ENCODE measurements at regions not wholly inside any gene's neighbourhood (a gene's known extent, or its start where the extent isn't known, plus 50 kb on each side); places are given as distances from the start of the nearest gene placed in this dataset.

- TF ChIP-seq CTCF (conservative IDR thresholded peaks at IDR 0.05) (no peak), ZFX (IDR thresholded peaks at IDR 0.05) (no peak)
Observed at GRCh38 chr3:88742674-88743507, 364.5 kb upstream of the EPHA3 start.

All from C4-2B (cell line).